Amniotic stem cell (primary cell): ENCODE measurements at regions not wholly inside any gene's neighbourhood (a gene's known extent, or its start where the extent isn't known, plus 50 kb on each side); places are given as distances from the start of the nearest gene placed in this dataset.

ENCODE experiments used
- DNase-seq: peaks from one replicate; lab custom pipeline; 2025; lab: John Stamatoyannopoulos, UW

DNA sequence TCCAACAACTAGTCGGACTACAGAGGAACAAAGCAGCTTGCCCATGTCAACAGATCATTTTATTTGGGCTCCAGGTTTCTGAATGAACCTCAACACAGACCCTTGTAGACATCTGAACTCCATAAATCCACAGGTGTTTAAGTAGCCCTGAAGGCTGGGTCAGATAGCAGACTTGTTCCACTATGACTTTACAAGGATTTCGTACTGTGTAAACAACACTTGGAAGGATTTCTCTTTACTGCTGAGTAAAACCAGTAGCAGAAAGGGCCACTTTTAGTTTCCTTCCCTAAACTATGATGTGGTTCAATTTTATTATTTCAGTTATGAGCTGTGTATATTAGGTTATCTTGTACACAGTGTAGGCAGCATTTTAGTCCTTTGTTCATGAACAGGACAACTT is 316.4 kb upstream of the ADGRL2 start:
- no peak for DNase-seq

- DNase-seq = no peak
Observed at GRCh38 chr1:81478219-81478618, 322.5 kb upstream of the ADGRL2 start.

DNA sequence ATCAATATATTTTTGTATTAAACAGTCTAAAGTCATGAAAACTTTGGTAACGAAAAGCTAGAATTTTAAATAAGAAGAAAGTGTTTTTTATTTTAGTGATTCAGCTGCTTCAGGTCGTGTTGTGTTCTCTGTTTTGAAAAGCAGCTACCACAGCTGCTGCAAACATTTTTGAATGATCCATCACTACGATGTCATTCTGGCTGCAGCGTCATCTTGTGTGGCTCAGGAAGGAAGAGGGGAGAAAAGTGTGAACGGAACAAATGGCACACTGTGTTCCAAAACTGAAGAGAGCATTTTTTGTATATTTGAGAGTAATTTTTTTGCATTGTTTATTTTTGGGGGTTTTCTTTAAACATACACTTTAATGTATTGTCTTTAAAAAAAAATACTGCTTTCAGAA is 323.0 kb upstream of the ADGRL2 start:
- DNase-seq = no peak

- no peak for DNase-seq
Observed at GRCh38 chr1:81472387-81472786, 328.3 kb upstream of the ADGRL2 start.

GRCh38 chr1:81471255-81471654 is 329.5 kb upstream of the ADGRL2 start:
- no peak for DNase-seq

DNA sequence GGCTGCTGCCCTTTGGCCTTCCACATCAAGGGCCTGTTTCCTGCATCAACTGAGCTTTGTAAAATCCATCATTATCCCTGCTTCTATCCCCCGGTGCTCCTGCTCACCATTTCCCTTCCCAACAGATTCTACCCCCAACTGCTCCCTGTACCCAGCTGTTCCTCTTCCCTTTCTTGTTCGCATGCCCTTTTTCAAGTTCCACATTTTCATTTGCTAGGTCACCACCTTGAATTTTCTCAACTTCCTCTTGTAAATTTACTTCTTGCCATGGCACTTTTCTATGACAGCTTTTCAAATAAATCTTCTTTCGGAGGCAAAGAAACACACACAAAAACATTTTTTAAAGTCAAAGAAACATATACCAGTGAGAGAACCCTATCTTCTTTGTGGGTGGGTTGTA is 330.5 kb upstream of the ADGRL2 start:
- DNase-seq = no peak

DNA sequence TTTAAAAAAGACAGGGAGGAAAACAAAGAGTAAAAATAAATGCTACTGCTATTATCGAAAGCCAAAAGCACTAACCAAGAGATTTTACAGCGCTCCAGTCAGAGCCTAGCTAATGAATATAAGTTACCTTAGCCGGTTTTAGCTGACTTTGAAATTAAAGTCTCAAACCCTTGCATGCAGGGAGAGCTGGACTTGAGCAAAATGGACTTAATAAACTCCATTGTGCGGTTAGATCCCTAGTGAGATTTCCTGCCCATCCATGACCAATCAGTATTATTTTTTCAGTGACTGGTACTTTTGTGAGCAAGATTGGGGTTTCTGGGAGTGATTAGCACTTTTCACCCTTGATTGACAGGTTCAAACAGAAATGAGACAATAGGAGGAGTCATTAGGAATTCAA is 333.4 kb upstream of the ADGRL2 start:
- DNase-seq = no peak

GRCh38 chr1:81466961-81467360 is 333.8 kb upstream of the ADGRL2 start:
- no peak for DNase-seq

DNA sequence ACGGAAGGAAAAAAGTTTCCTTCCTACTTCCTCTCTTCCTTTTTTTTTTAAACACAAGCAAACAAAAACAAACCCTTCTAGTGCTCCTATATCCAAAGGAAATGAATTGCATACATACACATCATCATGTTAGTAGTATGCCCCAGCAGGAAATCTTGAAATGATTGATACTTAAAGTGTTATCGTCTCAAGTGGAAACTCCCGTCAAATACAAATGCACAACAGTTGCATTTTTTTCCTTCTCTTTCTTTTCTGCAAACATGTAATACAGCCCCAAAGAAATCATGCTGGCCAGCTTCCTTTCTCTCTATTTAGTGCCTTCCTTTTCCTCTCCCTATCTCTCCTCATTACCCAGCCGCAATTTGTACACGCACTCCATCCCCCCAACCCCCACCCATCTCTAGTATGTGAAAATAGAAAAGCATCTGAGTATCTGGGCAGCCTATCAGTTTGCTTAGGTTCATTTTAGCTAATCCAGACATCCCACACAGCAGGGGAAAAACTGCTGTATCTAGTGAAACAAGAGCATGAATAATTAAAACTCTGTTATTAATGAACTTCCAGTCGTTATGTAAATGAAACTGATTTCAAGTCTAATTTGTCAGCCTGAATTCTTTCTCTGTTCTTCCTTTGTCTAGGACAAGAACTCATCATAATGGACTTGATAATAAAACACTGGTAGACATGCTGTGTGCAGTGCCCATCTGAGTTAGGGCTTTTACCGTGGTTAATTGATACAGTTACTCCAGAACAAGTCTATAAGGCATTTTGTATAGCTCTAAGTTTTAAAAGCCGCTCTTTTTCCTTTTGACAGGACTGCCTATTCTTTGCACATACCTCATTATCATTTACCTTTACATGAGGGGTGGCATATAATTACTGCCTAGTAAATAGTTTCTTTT is 336.5 kb upstream of the ADGRL2 start:
- no peak for DNase-seq

DNA sequence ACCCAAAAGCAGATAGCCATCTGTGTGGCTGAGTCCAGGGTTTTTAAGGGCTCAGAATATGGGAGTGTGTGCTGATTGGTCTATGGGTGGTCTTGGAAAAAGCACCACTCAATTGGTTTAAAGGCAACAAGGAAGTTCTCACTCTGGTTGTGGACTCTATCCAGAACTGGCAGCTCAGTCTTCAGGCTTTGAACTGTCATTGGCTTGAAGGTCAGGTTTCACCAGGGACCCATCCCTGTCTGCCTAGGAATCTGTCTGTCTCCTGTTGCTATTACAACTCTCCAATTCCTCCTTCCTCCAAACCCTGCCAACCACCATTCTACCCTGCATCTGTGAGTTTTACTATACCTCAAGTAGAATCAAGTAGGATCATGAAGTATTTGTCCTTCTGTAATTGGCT is 341.7 kb upstream of the ADGRL2 start:
- DNase-seq = no peak

DNA sequence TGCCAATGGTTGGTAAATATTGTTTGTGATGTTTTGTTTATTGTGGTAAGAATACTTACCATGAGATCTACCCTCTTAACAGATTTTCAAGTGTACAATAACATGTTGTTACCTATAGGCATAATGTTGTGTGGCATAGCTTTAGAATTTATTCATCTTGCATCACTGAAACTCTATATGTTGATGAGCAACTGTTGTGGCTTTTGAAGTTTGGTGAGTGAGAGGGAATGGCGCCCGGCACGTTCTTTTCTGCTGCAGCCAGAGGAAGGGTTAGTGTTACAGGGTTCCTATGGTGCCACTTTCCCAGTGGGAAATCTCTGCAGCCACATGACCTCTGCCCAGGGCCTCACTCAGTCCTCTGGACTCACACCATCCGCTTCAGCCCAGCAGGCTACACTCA is 342.5 kb upstream of the ADGRL2 start:
- DNase-seq = no peak

- DNase-seq = no peak
Observed at GRCh38 chr1:81455481-81455880, 345.3 kb upstream of the ADGRL2 start.

DNA sequence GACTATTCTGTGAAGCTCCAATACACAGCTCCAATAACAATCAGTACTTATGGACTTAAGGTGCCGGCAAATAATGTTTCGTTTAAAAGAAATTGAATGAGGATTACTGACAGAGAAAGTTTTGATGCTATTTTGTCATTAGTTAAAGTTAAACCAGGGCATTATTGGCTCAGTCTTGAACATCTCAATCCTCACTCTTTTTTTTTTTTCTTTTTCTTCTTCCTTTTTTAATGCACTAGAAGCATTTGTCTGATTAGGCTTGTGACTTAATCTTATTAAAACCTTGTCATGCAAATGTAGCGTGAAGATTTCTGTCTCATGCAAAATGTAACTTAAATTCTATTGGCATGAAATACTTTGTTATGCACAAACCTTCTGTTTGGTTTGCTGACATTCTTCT is 346.8 kb upstream of the ADGRL2 start:
- no peak for DNase-seq

GRCh38 chr1:81453367-81453703 is 347.4 kb upstream of the ADGRL2 start:
- DNase-seq = no peak

GRCh38 chr1:81452693-81453366 is 347.9 kb upstream of the ADGRL2 start:
- DNase-seq = no peak

DNA sequence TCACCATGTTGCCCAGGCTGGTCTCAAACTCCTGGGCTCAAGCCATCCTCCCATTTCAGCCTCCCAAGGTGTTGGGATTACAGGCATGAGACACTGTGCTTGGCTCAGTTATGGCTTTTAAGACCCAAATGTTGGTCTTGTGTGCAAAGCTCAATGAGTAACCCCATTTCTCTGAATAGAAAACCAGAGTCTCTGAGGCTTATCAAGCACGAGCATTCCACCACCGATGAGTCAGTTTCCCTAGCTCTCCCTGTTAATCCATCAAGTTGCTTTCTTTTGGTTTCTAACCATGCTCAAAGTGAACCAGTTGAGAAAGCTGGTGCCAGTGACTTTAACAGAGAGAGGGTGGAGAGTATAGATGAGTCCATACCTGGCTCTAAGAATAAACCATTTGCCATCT is 350.9 kb upstream of the ADGRL2 start:
- no peak for DNase-seq

DNA sequence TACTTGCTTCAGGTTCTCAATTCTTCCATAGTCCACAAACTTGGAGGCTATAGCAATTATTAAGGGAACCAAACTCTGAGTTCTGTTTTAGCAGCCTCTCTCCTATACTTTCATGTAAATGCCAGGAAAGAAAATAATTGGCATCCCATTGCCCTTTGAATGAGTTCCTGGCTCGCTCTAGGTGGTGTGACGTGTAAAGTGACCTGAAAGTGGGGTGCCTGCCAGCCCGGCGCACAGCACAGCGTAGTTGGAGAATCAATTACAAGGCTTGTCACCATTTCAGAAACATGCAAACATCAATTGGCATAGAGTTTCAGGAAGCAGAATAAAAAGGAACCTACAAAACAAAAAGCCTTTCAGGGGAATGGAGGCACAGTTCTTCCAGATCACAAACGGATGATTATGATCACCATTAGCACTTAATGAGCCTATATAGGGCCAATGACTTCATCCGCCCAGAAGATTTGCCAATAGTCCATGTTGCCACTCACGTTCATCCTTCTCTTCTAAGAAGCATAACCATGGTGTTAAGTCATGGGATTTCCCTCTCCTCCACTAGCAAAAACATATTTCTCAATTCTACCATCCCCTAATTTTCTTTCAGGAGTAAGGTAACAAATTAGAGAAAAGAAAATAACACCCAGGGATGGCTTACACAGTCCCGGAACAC is 354.6 kb upstream of the ADGRL2 start:
- DNase-seq = no peak

DNA sequence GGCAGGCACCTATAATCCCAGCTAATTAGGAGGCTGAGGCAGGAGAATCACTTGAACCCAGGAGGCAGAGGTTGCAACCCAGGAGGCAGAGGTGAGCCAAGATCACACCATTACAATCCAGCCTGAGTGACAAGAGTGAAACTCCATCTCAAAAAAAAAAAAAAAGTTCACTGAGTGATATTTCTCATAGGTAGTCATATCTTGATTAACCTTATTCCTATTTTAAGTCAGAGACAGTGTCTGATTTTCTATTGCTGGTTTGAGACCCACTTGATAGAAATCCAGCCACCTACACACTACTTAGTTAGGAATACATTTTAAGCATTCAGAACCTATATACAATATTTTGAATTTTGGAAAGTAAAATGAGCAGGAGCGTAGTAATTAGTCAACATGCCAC is 357.4 kb upstream of the ADGRL2 start:
- DNase-seq = no peak

- no peak for DNase-seq
Observed at GRCh38 chr1:81439046-81439823, 361.5 kb upstream of the ADGRL2 start.

DNA sequence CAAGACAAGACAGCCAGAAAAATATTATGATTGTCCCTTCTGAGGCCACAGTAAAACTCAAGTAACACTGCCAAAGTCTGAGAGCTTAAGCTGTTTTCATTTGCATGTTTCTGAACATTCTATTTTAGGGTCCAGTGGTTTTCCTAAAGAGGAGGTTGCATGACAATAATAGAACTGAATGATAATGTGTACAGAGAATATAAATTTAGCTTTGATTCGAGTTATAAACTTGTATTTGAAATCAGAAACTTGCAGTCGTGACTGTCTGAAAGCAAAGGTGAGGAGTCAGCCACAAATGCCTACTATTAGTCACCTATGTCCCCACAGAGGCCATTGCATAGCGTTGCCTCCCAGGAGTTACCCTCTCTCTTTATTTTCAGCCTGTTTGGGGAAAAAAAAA is 363.1 kb upstream of the ADGRL2 start:
- no peak for DNase-seq

DNA sequence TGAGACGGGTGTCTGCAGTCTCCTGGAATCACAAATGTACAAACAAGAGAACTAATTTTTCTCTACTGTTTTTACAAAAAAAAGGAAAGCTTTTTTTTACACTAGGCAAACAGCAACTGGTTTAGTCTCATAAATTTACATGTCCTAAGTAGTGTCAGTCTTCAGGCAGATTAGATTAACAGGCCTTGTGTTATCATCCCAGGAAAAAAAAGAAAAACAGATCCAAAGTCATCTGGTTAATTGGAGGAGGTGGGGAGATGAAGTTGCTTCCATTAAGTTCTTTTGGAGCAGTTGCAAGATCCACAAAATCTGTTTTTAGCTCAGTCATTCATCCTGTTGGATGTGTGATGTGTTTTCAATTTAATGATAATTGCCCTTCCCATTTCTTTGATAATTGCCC is 363.5 kb upstream of the ADGRL2 start:
- no peak for DNase-seq

DNA sequence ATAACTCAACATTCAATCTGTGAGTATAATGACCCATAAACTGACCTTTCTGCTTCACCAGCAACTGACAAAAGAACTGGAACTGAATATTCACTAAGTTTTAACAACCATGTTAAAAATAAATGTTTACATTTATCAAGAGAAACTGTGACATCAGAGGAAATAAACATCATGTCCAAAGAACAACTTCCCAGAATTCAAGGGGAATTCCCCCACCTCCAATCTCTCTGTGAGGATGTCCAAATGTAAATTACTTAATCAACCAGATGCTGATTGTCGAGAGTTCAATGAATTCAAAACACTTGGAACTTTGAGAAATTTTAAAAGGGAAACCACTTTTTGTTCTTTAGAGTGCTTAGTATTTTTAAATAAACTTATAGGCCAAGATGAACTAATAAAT is 365.6 kb upstream of the ADGRL2 start:
- DNase-seq = no peak
